GM12875 (cell line): ENCODE measurements at regions not wholly inside any gene's neighbourhood (a gene's known extent, or its start where the extent isn't known, plus 50 kb on each side); places are given as distances from the start of the nearest gene placed in this dataset.
"Not testable (repeated sequence)": the region's sequence is repeated elsewhere in the genome, so short reads cannot be mapped to it uniquely, and the experiment has no call there.

Experiments used
- H3K4me3 ChIP-seq: one replicate; pipeline ENCODE4 v1.5.1; 2011; ENCODE audit warnings: low read depth, low read length, control low read depth
- TF ChIP-seq, protein P1 (sequence below): IDR thresholded peaks from 2 replicates; pipeline ENCODE4 v1.5.1; 2011; ENCODE audit warnings: low read depth, mild to moderate bottlenecking, control low read depth, inconsistent platforms, low read length, moderate library complexity, borderline replicate concordance; ENCODE audit not compliant: insufficient read depth

DNA sequence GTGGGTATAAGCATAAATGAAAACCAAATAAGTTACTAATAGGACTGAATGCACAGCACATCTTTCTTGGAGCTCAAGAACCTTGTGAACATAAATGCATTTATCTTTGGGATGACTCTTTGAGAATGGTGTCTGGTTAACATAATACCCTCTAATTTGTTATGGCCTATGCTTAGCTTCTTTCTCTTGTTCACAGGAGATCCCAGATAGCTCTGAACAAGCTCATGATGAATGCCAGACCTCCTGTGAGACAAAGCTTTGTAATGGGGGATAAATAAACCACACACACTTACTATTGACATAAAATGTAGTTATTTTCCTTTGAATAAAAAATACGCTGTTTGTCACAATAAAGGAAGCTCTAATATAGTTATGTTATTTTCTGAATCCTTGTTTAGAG is 111.5 kb downstream of the PSAT1 start:
- TF ChIP-seq, protein P1, sequence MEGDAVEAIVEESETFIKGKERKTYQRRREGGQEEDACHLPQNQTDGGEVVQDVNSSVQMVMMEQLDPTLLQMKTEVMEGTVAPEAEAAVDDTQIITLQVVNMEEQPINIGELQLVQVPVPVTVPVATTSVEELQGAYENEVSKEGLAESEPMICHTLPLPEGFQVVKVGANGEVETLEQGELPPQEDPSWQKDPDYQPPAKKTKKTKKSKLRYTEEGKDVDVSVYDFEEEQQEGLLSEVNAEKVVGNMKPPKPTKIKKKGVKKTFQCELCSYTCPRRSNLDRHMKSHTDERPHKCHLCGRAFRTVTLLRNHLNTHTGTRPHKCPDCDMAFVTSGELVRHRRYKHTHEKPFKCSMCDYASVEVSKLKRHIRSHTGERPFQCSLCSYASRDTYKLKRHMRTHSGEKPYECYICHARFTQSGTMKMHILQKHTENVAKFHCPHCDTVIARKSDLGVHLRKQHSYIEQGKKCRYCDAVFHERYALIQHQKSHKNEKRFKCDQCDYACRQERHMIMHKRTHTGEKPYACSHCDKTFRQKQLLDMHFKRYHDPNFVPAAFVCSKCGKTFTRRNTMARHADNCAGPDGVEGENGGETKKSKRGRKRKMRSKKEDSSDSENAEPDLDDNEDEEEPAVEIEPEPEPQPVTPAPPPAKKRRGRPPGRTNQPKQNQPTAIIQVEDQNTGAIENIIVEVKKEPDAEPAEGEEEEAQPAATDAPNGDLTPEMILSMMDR: no peak

GRCh38 chr9:78409928-78410510 is 113.1 kb downstream of the PSAT1 start:
- not testable (repeated sequence) for H3K4me3 ChIP-seq

More for the DNA sequence above, 111.5 kb downstream of the PSAT1 start:
- H3K4me3 ChIP-seq: no peak overlapping the region

DNA sequence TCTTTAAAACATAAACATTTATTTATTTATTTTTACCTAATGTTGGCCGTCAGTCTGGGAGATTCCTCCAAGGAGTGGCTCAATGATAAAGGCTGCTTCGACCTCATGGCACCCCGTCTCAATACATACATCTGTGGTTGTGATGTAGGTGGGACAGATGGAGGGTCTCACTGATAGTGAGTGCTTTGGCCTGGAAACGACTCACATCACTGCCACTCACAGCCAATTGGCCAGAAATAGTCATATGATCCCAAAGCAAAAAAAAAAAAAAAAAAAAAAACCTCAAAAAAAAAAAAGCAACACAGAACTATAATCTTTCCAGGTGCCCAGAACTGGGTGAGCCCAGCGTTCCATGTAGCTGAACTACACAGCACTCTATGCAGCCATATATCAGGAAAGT is 125.4 kb downstream of the PSAT1 start:
- TF ChIP-seq, protein P1: no peak
- no peak overlapping the region for H3K4me3 ChIP-seq

DNA sequence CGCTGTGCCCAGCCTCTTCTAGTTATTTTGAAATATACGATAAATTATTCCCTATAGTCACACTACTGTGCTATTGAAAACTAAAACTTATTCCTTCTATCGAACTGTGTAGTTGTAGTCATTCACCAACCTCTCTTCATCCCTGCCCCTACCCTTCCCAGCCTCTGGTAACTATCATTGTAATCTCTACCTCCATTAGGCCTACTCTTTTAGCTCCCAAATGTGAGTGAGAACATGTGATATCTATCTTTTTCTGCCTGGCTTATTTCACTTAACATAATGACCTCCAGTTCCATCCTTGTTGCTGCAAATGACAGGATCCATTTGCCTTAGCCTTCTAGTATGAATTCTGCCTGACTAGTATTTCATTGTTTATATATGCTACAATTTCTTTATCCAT is 127.4 kb downstream of the PSAT1 start:
- TF ChIP-seq, protein P1: no peak
- no peak overlapping the region for H3K4me3 ChIP-seq

- TF ChIP-seq, protein P1: no peak
- H3K4me3 ChIP-seq: no peak overlapping the region
Measured at GRCh38 chr9:78428640-78429039, 131.7 kb downstream of the PSAT1 start.

GRCh38 chr9:78430387-78430786 is 133.5 kb downstream of the PSAT1 start:
- no peak overlapping the region for H3K4me3 ChIP-seq
- TF ChIP-seq, protein P1: no peak

DNA sequence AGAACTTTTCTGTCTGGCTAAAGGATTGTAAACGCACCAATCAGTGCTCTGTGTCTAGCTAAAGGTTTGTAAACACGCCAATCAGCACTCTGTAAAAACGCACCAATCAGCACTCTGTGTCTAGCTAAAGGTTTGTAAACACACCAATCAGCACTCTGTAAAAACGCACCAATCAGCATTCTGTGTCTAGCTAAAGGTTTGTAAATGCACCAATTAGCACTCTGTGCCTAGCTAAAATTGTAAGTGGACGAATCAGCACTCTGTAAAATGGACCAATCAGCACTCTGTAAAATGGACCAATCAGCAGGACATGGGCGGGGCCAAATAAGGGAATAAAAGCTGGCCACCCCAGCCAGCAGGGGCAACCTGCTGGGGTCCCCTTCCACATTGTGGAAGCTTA is 134.1 kb downstream of the PSAT1 start:
- H3K4me3 ChIP-seq: not testable (repeated sequence)

GRCh38 chr9:78436873-78437272 is 139.9 kb downstream of the PSAT1 start:
- TF ChIP-seq, protein P1: no peak
- no peak overlapping the region for H3K4me3 ChIP-seq
